GM12891 (cell line): ENCODE measurements at regions not wholly inside any gene's neighbourhood (a gene's known extent, or its start where the extent isn't known, plus 50 kb on each side); places are given as distances from the start of the nearest gene placed in this dataset.

Source experiments
- POLR2A ChIP-seq: IDR thresholded peaks from 2 replicates; pipeline ENCODE4 v1.6.1; 2011; ENCODE audit warnings: low read depth, low read length, control low read depth
- POLR2AphosphoS5 ChIP-seq: IDR thresholded peaks from 2 replicates; pipeline ENCODE4 v1.6.1; 2011; ENCODE audit warnings: low read depth, low read length, control low read depth
- TAF1 ChIP-seq: IDR thresholded peaks from 2 replicates; pipeline ENCODE4 v1.6.1; 2011; ENCODE audit warnings: low read depth, low read length, control low read depth

DNA sequence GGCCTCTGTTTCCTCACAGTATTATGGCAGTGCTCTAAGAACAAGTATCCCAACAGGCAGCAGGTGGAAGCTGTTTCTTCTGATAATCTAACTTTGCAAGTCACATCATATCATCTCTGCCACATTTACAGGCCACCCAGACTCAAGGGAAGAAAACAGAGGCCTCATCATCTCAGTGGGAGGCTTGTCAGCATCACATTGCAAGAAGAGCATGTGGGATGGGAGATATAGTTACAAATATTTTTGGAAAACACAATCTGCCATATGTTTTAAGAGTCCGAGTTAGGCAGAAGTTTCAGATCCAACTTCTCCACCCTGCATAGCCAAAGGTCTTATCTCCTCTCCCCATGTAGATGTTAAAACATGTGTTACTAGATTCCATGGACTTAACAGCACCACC is 130.4 kb upstream of the PDE1C start:
- TF ChIP-seq POLR2A (no peak), POLR2AphosphoS5 (no peak), TAF1 (no peak)
